ENCODE measurements at regions not wholly inside any gene's neighbourhood (a gene's known extent, or its start where the extent isn't known, plus 50 kb on each side); places are given as distances from the start of the nearest gene placed in this dataset.
"Not testable (repeated sequence)": the region's sequence is repeated elsewhere in the genome, so short reads cannot be mapped to it uniquely, and the experiment has no call there.

DNA sequence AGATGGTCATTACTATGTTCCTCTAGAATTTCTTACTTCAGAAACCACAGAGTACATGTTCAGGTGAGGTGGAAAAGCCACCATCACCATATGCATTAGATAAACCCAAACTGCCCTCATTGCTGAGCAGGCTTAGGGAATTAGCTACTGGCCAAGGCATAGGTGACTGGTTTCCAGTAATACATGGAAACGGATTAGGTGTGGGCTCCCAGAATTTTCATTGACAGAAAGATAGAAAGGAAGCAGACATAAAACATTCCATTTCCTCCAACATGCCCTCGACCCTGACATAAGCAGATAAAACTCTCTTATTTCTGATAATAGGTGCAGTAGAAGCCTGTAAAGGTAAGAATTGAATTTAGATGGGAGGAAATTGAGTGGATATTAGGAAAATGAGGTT, 1466.1 kb downstream of the SUCLG1 start:
- WGBS = 31% methylated on average over 2 of the region's 2 CpGs
- Histone ChIP-seq H3K4me1 (no peaks in the 10 kb centered on the region), H3K36me3 (no peaks in the 10 kb centered on the region), H3K9me3 (no peaks in the 10 kb centered on the region), H3K27ac (no peak overlapping the region), H3K4me3 (no peak overlapping the region), H3K27me3 (no peaks in the 10 kb centered on the region)
- no peak for TF ChIP-seq POLR2A (IDR thresholded peaks at IDR 0.05)
- TF ChIP-seq, protein P1, sequence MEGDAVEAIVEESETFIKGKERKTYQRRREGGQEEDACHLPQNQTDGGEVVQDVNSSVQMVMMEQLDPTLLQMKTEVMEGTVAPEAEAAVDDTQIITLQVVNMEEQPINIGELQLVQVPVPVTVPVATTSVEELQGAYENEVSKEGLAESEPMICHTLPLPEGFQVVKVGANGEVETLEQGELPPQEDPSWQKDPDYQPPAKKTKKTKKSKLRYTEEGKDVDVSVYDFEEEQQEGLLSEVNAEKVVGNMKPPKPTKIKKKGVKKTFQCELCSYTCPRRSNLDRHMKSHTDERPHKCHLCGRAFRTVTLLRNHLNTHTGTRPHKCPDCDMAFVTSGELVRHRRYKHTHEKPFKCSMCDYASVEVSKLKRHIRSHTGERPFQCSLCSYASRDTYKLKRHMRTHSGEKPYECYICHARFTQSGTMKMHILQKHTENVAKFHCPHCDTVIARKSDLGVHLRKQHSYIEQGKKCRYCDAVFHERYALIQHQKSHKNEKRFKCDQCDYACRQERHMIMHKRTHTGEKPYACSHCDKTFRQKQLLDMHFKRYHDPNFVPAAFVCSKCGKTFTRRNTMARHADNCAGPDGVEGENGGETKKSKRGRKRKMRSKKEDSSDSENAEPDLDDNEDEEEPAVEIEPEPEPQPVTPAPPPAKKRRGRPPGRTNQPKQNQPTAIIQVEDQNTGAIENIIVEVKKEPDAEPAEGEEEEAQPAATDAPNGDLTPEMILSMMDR (IDR thresholded peaks at IDR 0.05) = no peak
- TF ChIP-seq POLR2AphosphoS5 (IDR thresholded peaks at IDR 0.05) = no peak
- no peak for TF ChIP-seq EP300 (IDR thresholded peaks at IDR 0.05)
- no peak for DNase-seq (ENCODE audit: low spot score in 2 of 2)

DNA sequence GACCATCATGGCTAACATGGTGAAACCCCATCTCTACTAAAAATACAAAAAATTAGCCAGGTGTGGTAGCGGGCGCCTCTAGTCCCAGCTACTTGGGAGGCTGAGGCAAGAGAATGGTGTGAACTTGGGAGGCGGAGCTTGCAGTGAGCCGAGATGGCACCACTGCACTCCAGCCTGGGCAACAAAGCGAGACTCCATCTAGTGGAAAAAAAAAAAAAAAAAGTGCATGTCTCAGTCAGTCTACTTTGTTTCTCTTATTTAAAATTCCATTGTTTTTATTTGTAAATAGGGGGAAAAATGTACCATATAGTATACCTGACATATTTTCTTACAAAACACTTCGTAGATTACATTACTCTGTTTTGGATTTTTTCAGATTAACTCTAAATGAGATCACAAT, 1471.4 kb downstream of the SUCLG1 start:
- 88% methylated on average over 6 of the region's 6 CpGs for WGBS
- H3K36me3 ChIP-seq; H3K4me3 ChIP-seq; DNase-seq (ENCODE audit: low spot score in 2 of 2); H3K4me1 ChIP-seq; H3K27ac ChIP-seq; H3K27me3 ChIP-seq: not testable (repeated sequence)
- H3K9me3 ChIP-seq = peaks cover 10% of the 10 kb centered on the region

DNA sequence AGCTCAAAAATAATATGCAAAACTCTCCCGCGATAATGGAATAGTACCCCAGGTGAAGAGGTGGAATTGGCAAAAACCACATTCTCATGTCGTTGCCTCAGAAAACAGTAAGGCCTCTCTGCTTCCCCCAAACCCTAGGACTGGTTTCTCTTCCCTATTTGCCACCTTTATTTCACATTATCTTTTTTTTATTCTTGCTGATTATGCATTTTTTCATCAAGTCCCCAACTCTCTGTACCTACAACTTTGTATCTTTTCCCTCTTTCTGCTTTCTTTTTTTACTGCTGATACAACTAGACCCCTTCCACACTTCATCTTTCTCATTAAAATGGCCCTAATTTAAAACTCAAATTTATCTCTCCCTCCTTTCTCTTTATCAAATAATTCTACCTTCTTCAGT, 1472.2 kb downstream of the SUCLG1 start:
- H3K9me3 ChIP-seq = peaks cover 10% of the 10 kb centered on the region
- H3K27me3 ChIP-seq = no peaks in the 10 kb centered on the region
- no peaks in the 10 kb centered on the region for H3K36me3 ChIP-seq
- TF ChIP-seq, protein P1 (IDR thresholded peaks at IDR 0.05) = no peak
- no peak for TF ChIP-seq POLR2AphosphoS5 (IDR thresholded peaks at IDR 0.05)
- TF ChIP-seq EP300 (IDR thresholded peaks at IDR 0.05) = no peak
- TF ChIP-seq POLR2A (IDR thresholded peaks at IDR 0.05) = no peak
- no peak overlapping the region for H3K27ac ChIP-seq
- no peaks in the 10 kb centered on the region for H3K4me1 ChIP-seq
- no peak for DNase-seq (ENCODE audit: low spot score in 2 of 2)
- 90% methylated on average over 3 of the region's 3 CpGs for WGBS
- H3K4me3 ChIP-seq = no peak overlapping the region

DNA sequence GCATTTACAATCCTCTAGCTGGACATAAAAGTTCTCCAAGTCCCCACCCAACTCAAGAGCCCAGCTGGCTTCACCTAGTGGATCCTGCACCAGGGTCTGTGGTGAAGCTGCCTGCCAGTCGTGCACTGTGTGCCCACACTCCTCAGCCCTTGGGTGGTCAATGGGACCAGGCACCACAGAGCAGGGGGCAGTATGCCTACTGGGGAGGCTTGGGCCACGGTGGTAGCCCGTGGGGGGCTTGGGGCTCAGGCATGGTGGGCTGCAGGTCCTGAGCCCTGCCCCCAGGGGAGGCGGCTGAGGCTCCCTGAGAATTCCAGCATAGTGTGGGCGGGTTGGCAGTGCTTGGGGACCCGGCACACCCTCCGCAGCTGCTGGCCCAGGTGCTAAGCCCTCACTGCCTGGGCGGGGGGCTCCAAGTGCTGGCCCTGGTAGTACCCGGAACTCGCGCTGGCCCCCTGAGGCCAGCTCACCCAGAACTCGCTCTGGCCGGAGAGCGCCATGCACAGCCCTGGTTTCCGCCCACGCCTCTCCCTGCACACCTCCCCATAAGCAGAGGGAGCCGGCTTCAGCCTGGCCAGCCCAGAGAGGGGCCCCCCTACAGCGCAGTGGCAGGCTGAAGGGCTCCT, 1473.4 kb downstream of the SUCLG1 start:
- DNase-seq (ENCODE audit: low spot score in 2 of 2) = no peak
- H3K27me3 ChIP-seq = no peaks in the 10 kb centered on the region
- whole genome bisulfite sequencing = 91% methylated on average over 4 of the region's 18 CpGs
- H3K4me3 ChIP-seq = no peak overlapping the region
- peaks cover 11% of the 10 kb centered on the region for H3K9me3 ChIP-seq
- H3K4me1 ChIP-seq = no peaks in the 10 kb centered on the region
- TF ChIP-seq POLR2A (IDR thresholded peaks at IDR 0.05) (no peak), POLR2AphosphoS5 (IDR thresholded peaks at IDR 0.05) (no peak), EP300 (IDR thresholded peaks at IDR 0.05) (no peak)
- TF ChIP-seq, protein P1 (IDR thresholded peaks at IDR 0.05) = no peak
- H3K36me3 ChIP-seq = no peaks in the 10 kb centered on the region
- H3K27ac ChIP-seq = no peak overlapping the region

DNA sequence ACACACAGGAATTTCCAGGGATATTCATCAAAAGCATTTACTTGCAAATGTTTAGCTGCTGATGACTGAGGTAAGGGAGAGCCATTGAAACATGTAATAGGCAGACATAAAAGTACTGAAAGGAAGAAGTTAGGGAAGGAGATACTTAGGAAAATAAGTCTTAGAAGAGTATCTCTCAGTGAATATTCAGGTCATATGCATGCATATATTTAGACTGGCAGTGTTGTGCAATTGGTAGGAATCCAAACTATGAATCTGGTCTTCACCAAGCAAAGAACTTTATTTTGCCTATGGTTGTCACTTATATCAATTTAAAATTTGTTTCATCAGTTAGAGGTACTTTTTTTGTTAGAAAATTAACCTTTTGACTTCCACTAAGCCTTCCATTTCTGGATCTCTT, 1490.7 kb downstream of the SUCLG1 start:
- H3K4me3 ChIP-seq = no peak overlapping the region
- no peaks in the 10 kb centered on the region for H3K27me3 ChIP-seq
- H3K9me3 ChIP-seq = peaks cover 3% of the 10 kb centered on the region
- no peaks in the 10 kb centered on the region for H3K4me1 ChIP-seq
- no peaks in the 10 kb centered on the region for H3K36me3 ChIP-seq
- H3K27ac ChIP-seq = no peak overlapping the region
- DNase-seq (ENCODE audit: low spot score in 2 of 2) = no peak
- TF ChIP-seq POLR2AphosphoS5 (IDR thresholded peaks at IDR 0.05) (no peak), POLR2A (IDR thresholded peaks at IDR 0.05) (no peak), EP300 (IDR thresholded peaks at IDR 0.05) (no peak)
- TF ChIP-seq, protein P1 (IDR thresholded peaks at IDR 0.05) = no peak

DNA sequence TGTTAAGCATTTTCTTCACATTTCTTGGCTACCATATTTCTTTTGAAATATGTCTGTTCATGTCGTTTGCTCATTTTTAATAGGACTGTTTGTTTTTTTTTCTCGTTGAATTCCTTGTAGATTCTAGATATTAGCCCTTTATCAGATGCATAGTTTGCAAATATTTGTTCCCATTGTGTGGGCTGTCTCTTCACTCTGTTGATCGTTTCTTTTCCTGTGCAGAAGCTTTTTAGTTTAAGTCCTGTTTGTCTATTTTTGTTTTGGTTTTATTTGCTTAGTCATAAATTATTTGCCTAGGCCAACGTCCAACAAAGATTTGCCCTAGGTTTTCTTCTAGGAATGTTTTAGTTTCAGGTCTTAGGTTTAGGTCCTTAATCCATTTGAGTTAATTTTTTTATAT, 1494.7 kb downstream of the SUCLG1 start:
- H3K9me3 ChIP-seq = peaks cover 3% of the 10 kb centered on the region
- H3K4me1 ChIP-seq = no peaks in the 10 kb centered on the region
- TF ChIP-seq POLR2A (IDR thresholded peaks at IDR 0.05) = no peak
- no peak for TF ChIP-seq POLR2AphosphoS5 (IDR thresholded peaks at IDR 0.05)
- no peak for TF ChIP-seq EP300 (IDR thresholded peaks at IDR 0.05)
- TF ChIP-seq, protein P1 (IDR thresholded peaks at IDR 0.05) = no peak
- 64% methylated on average over 4 of the region's 4 CpGs for WGBS
- DNase-seq (ENCODE audit: low spot score in 2 of 2) = no peak
- H3K36me3 ChIP-seq = no peaks in the 10 kb centered on the region
- H3K27ac ChIP-seq = no peak overlapping the region
- no peaks in the 10 kb centered on the region for H3K27me3 ChIP-seq
- no peak overlapping the region for H3K4me3 ChIP-seq
